ENCODE measurements at regions not wholly inside any gene's neighbourhood (a gene's known extent, or its start where the extent isn't known, plus 50 kb on each side); places are given as distances from the start of the nearest gene placed in this dataset.

DNA sequence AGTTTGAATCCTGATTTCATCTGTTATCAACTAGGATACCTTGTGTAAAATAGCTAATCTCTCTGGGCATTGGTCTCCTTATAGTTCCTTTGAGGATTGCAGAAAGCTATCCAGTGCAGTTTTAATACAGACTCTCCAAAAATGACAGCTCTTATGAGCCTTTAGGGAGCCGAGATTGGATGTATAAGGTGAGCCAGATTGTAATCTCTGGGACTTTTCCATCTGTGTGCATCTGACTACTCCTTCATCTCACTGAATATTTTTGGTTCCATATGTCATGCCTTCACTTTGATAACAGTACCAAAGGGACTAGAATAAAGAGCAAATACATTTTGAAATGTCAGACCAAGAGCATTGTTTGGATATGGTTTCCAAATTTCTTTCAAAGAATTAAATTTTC is 367.2 kb downstream of the TMEM232 start:
- DNase-seq (ENCODE audit: low spot score): no peak

DNA sequence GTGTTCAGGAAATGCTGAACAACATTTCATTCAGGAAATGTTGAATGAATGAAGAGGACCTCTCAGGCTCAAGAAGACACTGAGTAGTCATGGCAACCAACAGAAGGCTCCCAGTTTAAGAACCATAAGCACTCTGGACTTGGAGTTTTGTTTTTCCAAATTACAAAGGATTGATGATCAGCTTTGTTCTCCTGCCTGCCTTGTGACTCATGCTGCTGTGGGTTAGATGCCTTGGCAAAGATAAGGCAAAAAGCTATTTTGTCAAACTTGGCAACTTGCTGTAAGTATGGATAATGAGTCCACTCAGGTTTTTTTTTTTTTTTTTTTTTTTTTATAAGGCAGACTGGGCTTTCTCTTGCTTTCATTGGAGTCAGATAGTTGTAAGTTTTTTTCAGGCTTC is 365.0 kb downstream of the TMEM232 start:
- DNase-seq (ENCODE audit: low spot score): peak; percentile 16

DNA sequence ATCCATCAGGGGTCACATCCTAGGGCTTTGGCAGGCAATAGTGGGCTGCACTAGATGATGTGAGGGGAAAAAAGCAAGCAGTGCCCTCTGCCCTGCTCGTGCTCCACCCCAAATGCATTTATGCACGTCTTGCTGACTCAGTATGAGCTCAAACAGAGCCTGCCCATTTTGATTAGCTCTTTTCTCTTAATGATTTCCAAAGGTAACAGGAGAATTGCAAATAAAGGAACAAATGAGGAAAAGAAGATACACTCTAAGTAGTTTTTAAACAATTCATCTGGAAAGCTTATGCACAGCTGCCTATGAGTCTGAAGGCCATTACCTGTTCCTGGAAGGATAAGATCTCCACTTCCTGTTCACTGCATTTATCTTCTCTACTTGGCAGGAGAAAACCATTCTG is 364.2 kb downstream of the TMEM232 start:
- no peak for DNase-seq (ENCODE audit: low spot score)

DNA sequence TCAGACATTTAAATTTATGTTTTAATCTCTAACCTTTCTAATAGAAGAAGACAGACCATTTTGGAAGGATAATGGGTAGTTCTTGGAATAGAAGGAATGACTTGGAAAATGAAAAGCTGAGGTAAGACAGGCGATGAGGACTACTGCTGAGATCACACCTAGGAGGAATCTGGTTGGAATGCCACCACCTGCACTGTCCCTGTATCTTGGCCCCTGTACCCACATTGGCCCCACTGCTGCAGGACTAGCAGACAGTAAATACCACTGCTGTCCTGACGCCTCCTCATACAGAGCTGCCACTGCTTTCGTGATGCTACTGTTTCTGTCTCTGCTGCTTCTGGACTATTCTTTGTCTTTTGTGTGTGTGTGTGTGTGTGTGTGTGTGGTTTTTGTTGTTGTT is 359.8 kb downstream of the TMEM232 start:
- DNase-seq (ENCODE audit: low spot score): no peak
